GM12878 (cell line): ENCODE measurements at regions not wholly inside any gene's neighbourhood (a gene's known extent, or its start where the extent isn't known, plus 50 kb on each side); places are given as distances from the start of the nearest gene placed in this dataset.

ENCODE experiments used
- BRCA1 ChIP-seq: IDR thresholded peaks from 2 replicates; pipeline ENCODE4 v1.6.1; 2011; ENCODE audit warnings: low read depth, low read length, improper control_type of control experiment
- EP300 ChIP-seq, 2 experiments: fragments of 150-350 bp in 1 of 2; IDR thresholded peaks; 2 replicates each; pipeline ENCODE4 v1.6.1; 2011 to 2012; ENCODE audit warnings: low read depth in 2 of 2, low read length in 2 of 2, borderline replicate concordance in 1 of 2, improper control_type of control experiment in 1 of 2, inconsistent platforms in 1 of 2; ENCODE audit not compliant: control insufficient read depth in 1 of 2
- ESRRA ChIP-seq: IDR thresholded peaks from 2 replicates; pipeline ENCODE4 v1.6.1; 2012; ENCODE audit warnings: mild to moderate bottlenecking, low read length, improper control_type of control experiment
- IKZF1 ChIP-seq: fragments of 450-650 bp; conservative IDR thresholded peaks from 2 replicates; pipeline ENCODE4 v1.6.1; 2017; ENCODE audit warnings: antibody characterized with exemption, mild to moderate bottlenecking
- IKZF2 ChIP-seq, 2 experiments: fragments of 450-650 bp; IDR thresholded peaks; 2 replicates each; pipeline ENCODE4 v1.6.1; 2017; ENCODE audit warnings: mild to moderate bottlenecking in 2 of 2, moderate library complexity in 2 of 2
- JUND ChIP-seq: IDR thresholded peaks from 2 replicates; pipeline ENCODE4 v1.6.1; 2012; ENCODE audit warnings: low read depth, mild to moderate bottlenecking, low read length, improper control_type of control experiment, moderate library complexity
- KAT2A ChIP-seq: conservative IDR thresholded peaks from 2 replicates; pipeline ENCODE4 v1.6.1; 2011; ENCODE audit warnings: low read depth, low read length; ENCODE audit not compliant: control insufficient read depth
- KLF5 ChIP-seq: fragments of 450-650 bp; IDR thresholded peaks from 2 replicates; pipeline ENCODE4 v1.6.1; 2014; ENCODE audit warnings: mild to moderate bottlenecking; ENCODE audit not compliant: partially characterized antibody
- MTA2 ChIP-seq: fragments of 450-650 bp; IDR thresholded peaks from 2 replicates; pipeline ENCODE4 v1.6.1; 2016; ENCODE audit warnings: low read depth, mild to moderate bottlenecking, moderate library complexity
- MXI1 ChIP-seq: fragments of 150-350 bp; IDR thresholded peaks from 2 replicates; pipeline ENCODE4 v1.6.1; 2011; ENCODE audit warnings: low read depth, mild to moderate bottlenecking, inconsistent platforms, low read length, improper control_type of control experiment
- NFYB ChIP-seq: IDR thresholded peaks from 2 replicates; pipeline ENCODE4 v1.6.1; 2011; ENCODE audit warnings: low read depth, mild to moderate bottlenecking, low read length, improper control_type of control experiment, moderate library complexity; ENCODE audit not compliant: insufficient read depth
- NRF1 ChIP-seq: conservative IDR thresholded peaks from 2 replicates; pipeline ENCODE4 v1.6.1; 2011; ENCODE audit warnings: mild to moderate bottlenecking, low read depth, low read length, improper control_type of control experiment
- PAX5 ChIP-seq: IDR thresholded peaks from 2 replicates; pipeline ENCODE4 v1.6.1; 2011; ENCODE audit warnings: low read depth, low read length, borderline replicate concordance
- RAD21 ChIP-seq: IDR thresholded peaks from 2 replicates; pipeline ENCODE4 v1.6.1; 2011; ENCODE audit warnings: mild to moderate bottlenecking, low read depth, low read length, moderate library complexity; ENCODE audit not compliant: insufficient read depth
- RFX5 ChIP-seq: IDR thresholded peaks from 2 replicates; pipeline ENCODE4 v1.6.1; 2011; ENCODE audit warnings: low read depth, low read length, improper control_type of control experiment
- SP1 ChIP-seq: IDR thresholded peaks from one replicate; pipeline ENCODE4 v1.6.1; 2011; ENCODE audit warnings: low read depth, low read length
- WRNIP1 ChIP-seq: IDR thresholded peaks from 2 replicates; pipeline ENCODE4 v1.6.1; 2011; ENCODE audit warnings: low read depth, low read length, improper control_type of control experiment, borderline replicate concordance
- ZNF274 ChIP-seq: IDR thresholded peaks from one replicate; pipeline ENCODE4 v1.8.0; 2011; ENCODE audit not compliant: insufficient read length, insufficient read depth
- ZNF622 ChIP-seq: fragments of 450-650 bp; IDR thresholded peaks from 2 replicates; pipeline ENCODE4 v1.6.1; 2017; ENCODE audit warnings: mild to moderate bottlenecking, inconsistent platforms
- TF ChIP-seq, protein P1 (sequence below): IDR thresholded peaks from 2 replicates; pipeline ENCODE4 v1.6.1; 2012; ENCODE audit warnings: low read depth, low read length, improper control_type of control experiment
- TF ChIP-seq, protein P2 (sequence below): IDR thresholded peaks from 2 replicates; pipeline ENCODE4 v1.6.1; 2011; ENCODE audit warnings: borderline replicate concordance, low read depth, mild to moderate bottlenecking, moderate library complexity, mixed read lengths, low read length; ENCODE audit not compliant: insufficient read depth; ENCODE audit errors: extremely low read length
- TF ChIP-seq, protein P3 (sequence below): IDR thresholded peaks from 2 replicates; pipeline ENCODE4 v1.6.1; 2011; ENCODE audit warnings: low read depth, low read length, improper control_type of control experiment, borderline replicate concordance
- TF ChIP-seq, protein P4 (sequence below): IDR thresholded peaks from 2 replicates; pipeline ENCODE4 v1.6.1; 2011; ENCODE audit warnings: borderline replicate concordance, low read depth, mild to moderate bottlenecking, moderate library complexity, low read length; ENCODE audit not compliant: insufficient read depth, poor library complexity, severe bottlenecking
- TF ChIP-seq, protein P5 (sequence below): fragments of 450-650 bp; IDR thresholded peaks from 2 replicates; pipeline ENCODE4 v1.6.1; 2017; ENCODE audit warnings: mild to moderate bottlenecking, low read depth, inconsistent platforms; ENCODE audit not compliant: poor library complexity, severe bottlenecking

DNA sequence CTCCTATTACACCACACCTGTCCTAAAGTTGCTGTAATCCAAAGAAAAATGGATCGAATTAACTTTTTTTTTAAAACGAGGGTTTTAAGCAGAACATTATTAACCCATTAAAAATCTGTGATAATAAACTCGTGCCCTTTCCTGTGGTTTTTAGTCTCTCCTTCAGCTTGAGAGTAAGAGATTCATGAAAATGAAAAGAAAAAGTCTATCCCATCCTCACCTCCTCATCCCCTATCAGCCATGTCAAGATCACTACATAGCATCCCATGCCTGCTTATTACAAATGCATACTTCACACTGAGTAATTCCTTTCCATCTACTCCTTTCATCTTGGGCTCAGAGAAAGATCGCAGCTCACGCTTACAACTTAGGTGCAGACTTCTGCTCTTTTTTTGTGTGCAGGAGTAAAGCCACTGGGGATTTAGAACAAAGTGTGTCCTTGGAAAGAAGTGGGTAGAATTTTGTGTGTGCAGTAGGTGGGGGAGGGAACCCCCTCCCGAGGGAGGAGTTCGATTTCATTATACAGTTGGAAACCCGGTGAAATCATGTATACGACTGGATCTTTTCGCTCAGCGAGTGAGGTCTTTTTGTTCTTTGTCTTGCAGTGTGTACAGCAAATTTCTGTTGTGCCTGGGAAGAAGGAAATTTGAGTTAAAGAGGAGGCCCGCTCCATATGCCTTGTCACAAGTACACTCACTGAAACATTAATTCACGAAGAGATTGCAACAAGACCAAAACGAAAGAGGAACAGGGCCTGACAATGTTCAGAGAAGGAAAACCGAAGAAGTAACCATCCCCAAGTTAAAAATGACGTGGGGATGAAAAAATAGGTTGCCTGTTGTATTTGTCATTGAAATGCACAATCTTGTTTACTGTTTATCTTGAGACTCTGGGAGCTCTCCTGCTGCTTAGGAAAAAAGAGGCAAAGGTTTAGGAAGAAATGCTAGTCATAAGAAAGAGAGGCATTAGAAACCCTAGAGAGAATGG lies 146.5 kb upstream of the ZNF217 start (continued):
- TF ChIP-seq, protein P1, sequence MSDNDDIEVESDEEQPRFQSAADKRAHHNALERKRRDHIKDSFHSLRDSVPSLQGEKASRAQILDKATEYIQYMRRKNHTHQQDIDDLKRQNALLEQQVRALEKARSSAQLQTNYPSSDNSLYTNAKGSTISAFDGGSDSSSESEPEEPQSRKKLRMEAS, result no peak
- TF ChIP-seq BRCA1 (no peak), IKZF1 (peak; percentile 70), MTA2 (peak; percentile 54; the same call in 1 of the 2 replicates), KAT2A (no peak), ESRRA (no peak), ZNF274 (no peak), RFX5 (no peak), NFYB (no peak), WRNIP1 (no peak), JUND (no peak), RAD21 (no peak; the same call in 1 of the 2 replicates), KLF5 (no peak), IKZF2 (IDR thresholded peaks at IDR 0.05) (peak; percentile 74 to 79; a peak in 3 of 4 replicates), NRF1 (no peak), SP1 (no peak), EP300 (IDR thresholded peaks at IDR 0.05; ENCODE audit: borderline replicate concordance in 1 of 2, control insufficient read depth in 1 of 2, low read depth in 2 of 2, low read length in 2 of 2) (0 out of 4 replicates have a peak, but pooled peaks of 1 of the 2 experiments have one; percentile 50), ZNF622 (no peak), MXI1 (0 out of 2 replicates have a peak, but pooled peaks have one; percentile 21), PAX5 (no peak)
- TF ChIP-seq, protein P2, sequence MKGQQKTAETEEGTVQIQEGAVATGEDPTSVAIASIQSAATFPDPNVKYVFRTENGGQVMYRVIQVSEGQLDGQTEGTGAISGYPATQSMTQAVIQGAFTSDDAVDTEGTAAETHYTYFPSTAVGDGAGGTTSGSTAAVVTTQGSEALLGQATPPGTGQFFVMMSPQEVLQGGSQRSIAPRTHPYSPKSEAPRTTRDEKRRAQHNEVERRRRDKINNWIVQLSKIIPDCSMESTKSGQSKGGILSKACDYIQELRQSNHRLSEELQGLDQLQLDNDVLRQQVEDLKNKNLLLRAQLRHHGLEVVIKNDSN, result no peak
- TF ChIP-seq, protein P3, sequence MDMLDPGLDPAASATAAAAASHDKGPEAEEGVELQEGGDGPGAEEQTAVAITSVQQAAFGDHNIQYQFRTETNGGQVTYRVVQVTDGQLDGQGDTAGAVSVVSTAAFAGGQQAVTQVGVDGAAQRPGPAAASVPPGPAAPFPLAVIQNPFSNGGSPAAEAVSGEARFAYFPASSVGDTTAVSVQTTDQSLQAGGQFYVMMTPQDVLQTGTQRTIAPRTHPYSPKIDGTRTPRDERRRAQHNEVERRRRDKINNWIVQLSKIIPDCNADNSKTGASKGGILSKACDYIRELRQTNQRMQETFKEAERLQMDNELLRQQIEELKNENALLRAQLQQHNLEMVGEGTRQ, result no peak
- TF ChIP-seq, protein P4, sequence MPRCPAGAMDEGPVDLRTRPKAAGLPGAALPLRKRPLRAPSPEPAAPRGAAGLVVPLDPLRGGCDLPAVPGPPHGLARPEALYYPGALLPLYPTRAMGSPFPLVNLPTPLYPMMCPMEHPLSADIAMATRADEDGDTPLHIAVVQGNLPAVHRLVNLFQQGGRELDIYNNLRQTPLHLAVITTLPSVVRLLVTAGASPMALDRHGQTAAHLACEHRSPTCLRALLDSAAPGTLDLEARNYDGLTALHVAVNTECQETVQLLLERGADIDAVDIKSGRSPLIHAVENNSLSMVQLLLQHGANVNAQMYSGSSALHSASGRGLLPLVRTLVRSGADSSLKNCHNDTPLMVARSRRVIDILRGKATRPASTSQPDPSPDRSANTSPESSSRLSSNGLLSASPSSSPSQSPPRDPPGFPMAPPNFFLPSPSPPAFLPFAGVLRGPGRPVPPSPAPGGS, result no peak
- TF ChIP-seq, protein P5, sequence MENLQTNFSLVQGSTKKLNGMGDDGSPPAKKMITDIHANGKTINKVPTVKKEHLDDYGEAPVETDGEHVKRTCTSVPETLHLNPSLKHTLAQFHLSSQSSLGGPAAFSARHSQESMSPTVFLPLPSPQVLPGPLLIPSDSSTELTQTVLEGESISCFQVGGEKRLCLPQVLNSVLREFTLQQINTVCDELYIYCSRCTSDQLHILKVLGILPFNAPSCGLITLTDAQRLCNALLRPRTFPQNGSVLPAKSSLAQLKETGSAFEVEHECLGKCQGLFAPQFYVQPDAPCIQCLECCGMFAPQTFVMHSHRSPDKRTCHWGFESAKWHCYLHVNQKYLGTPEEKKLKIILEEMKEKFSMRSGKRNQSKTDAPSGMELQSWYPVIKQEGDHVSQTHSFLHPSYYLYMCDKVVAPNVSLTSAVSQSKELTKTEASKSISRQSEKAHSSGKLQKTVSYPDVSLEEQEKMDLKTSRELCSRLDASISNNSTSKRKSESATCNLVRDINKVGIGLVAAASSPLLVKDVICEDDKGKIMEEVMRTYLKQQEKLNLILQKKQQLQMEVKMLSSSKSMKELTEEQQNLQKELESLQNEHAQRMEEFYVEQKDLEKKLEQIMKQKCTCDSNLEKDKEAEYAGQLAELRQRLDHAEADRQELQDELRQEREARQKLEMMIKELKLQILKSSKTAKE, result no peak
